OCI-LY7 (cell line): ENCODE measurements at regions not wholly inside any gene's neighbourhood (a gene's known extent, or its start where the extent isn't known, plus 50 kb on each side); places are given as distances from the start of the nearest gene placed in this dataset.

ENCODE experiments used
- EZH2phosphoT487 ChIP-seq: fragments of 200-600 bp; sonication (generic); IDR thresholded peaks from 2 replicates; pipeline ENCODE4 v1.6.1; 2018; ENCODE audit warnings: low read depth, borderline replicate concordance, mild to moderate bottlenecking, mixed run types, antibody characterized with exemption, low read length, moderate library complexity, mixed read lengths
- TF ChIP-seq, protein P1 (sequence below): fragments of 200-600 bp; sonication (generic); conservative IDR thresholded peaks from 2 replicates; pipeline ENCODE4 v1.5.1; 2014; ENCODE audit warnings: mild to moderate bottlenecking, antibody characterized with exemption, low read length, moderate library complexity, mixed read lengths

DNA sequence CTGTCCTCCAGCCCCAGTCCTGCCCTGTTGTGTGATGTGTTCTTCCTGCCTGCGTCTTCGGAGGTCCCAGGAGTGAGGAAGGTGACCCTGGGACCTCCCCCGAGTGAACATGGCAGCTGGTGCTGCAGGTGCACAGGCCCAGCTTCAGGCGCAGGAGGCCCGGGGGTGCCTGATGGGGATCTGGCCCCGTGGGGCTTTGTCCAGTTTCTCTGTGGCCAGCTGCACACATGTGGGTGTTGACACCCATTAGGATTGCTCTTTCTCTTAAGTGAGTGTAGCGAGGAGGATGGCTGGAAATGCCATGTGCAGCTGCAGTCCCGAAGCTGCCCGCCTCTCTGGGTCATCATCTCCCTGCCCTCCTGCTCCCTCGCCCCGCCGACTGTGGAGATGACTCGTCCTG lies 1279.7 kb downstream of the BRD1 start:
- TF ChIP-seq, protein P1, sequence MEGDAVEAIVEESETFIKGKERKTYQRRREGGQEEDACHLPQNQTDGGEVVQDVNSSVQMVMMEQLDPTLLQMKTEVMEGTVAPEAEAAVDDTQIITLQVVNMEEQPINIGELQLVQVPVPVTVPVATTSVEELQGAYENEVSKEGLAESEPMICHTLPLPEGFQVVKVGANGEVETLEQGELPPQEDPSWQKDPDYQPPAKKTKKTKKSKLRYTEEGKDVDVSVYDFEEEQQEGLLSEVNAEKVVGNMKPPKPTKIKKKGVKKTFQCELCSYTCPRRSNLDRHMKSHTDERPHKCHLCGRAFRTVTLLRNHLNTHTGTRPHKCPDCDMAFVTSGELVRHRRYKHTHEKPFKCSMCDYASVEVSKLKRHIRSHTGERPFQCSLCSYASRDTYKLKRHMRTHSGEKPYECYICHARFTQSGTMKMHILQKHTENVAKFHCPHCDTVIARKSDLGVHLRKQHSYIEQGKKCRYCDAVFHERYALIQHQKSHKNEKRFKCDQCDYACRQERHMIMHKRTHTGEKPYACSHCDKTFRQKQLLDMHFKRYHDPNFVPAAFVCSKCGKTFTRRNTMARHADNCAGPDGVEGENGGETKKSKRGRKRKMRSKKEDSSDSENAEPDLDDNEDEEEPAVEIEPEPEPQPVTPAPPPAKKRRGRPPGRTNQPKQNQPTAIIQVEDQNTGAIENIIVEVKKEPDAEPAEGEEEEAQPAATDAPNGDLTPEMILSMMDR = no peak
- no peak for TF ChIP-seq EZH2phosphoT487
